ENCODE measurements at regions not wholly inside any gene's neighbourhood (a gene's known extent, or its start where the extent isn't known, plus 50 kb on each side); places are given as distances from the start of the nearest gene placed in this dataset.
"Not testable (repeated sequence)": the region's sequence is repeated elsewhere in the genome, so short reads cannot be mapped to it uniquely, and the experiment has no call there.

GRCh38 chr15:62413786-62414185 is 248.7 kb upstream of the C2CD4B start:
- no peak for FAIRE-seq

- FAIRE-seq = no peak
Measured at GRCh38 chr15:62415498-62415897, 250.4 kb upstream of the C2CD4B start.

- no peak for FAIRE-seq
Measured at GRCh38 chr15:62416526-62416925, 251.4 kb upstream of the C2CD4B start.

GRCh38 chr15:62417439-62417838 is 252.4 kb upstream of the C2CD4B start:
- no peak for FAIRE-seq

GRCh38 chr15:62418496-62418895 is 253.4 kb upstream of the C2CD4B start:
- not testable (repeated sequence) for FAIRE-seq

GRCh38 chr15:62419192-62419591 is 254.1 kb upstream of the C2CD4B start:
- no peak for FAIRE-seq

- FAIRE-seq = not testable (repeated sequence)
Measured at GRCh38 chr15:62420371-62420770, 255.3 kb upstream of the C2CD4B start.

GRCh38 chr15:62421289-62421688 is 256.2 kb upstream of the C2CD4B start:
- no peak for FAIRE-seq

GRCh38 chr15:62426387-62426956 is 261.4 kb upstream of the C2CD4B start:
- no peak for FAIRE-seq

- no peak for FAIRE-seq
Measured at GRCh38 chr15:62428259-62428658, 263.2 kb upstream of the C2CD4B start.

GRCh38 chr15:62428851-62429598 is 263.9 kb upstream of the C2CD4B start:
- no peak for FAIRE-seq

- no peak for FAIRE-seq
Measured at GRCh38 chr15:62430056-62430455, 265.0 kb upstream of the C2CD4B start.

- no peak for FAIRE-seq
Measured at GRCh38 chr15:62430552-62430951, 265.5 kb upstream of the C2CD4B start.

GRCh38 chr15:62431008-62431797 is 266.1 kb upstream of the C2CD4B start:
- no peak for FAIRE-seq

- no peak for FAIRE-seq
Measured at GRCh38 chr15:62431817-62432216, 266.7 kb upstream of the C2CD4B start.

GRCh38 chr15:62432702-62433398 is 267.8 kb upstream of the C2CD4B start:
- no peak for FAIRE-seq

GRCh38 chr15:62436235-62436634 is 271.1 kb upstream of the C2CD4B start:
- no peak for FAIRE-seq

GRCh38 chr15:62437753-62438152 is 272.7 kb upstream of the C2CD4B start:
- no peak for FAIRE-seq

- no peak for FAIRE-seq
Measured at GRCh38 chr15:62439543-62440016, 274.5 kb upstream of the C2CD4B start.

- FAIRE-seq = no peak
Measured at GRCh38 chr15:62440362-62441105, 275.4 kb upstream of the C2CD4B start.

- FAIRE-seq = no peak
Measured at GRCh38 chr15:62444104-62445022, 279.3 kb upstream of the C2CD4B start.
